ENCODE measurements at regions not wholly inside any gene's neighbourhood (a gene's known extent, or its start where the extent isn't known, plus 50 kb on each side); places are given as distances from the start of the nearest gene placed in this dataset.

GRCh38 chr2:78082555-78082954, 560.4 kb upstream of the LRRTM4 start:
- ATAC-seq, result no peak
- TF ChIP-seq TOX (CRISPR knock-in tag; IDR thresholded peaks at IDR 0.05; ENCODE audit: borderline replicate concordance) (no peak), ZC3H10 (CRISPR knock-in tag; IDR thresholded peaks at IDR 0.05) (no peak), PPARA (CRISPR knock-in tag; IDR thresholded peaks at IDR 0.05; ENCODE audit: borderline replicate concordance) (no peak), ZFP30 (CRISPR knock-in tag; IDR thresholded peaks at IDR 0.05) (no peak), TCF4 (CRISPR knock-in tag; IDR thresholded peaks at IDR 0.05; ENCODE audit: borderline replicate concordance) (no peak), BACH2 (CRISPR knock-in tag; IDR thresholded peaks at IDR 0.05; ENCODE audit: borderline replicate concordance) (no peak), PATZ1 (CRISPR knock-in tag; IDR thresholded peaks at IDR 0.05; ENCODE audit: borderline replicate concordance) (no peak), ZNF8 (CRISPR knock-in tag; IDR thresholded peaks at IDR 0.05) (no peak), OSR1 (CRISPR knock-in tag; IDR thresholded peaks at IDR 0.05) (no peak), ZFP3 (CRISPR knock-in tag; IDR thresholded peaks at IDR 0.05) (no peak), GLIS3 (CRISPR knock-in tag; IDR thresholded peaks at IDR 0.05) (no peak), ESRRG (CRISPR knock-in tag; IDR thresholded peaks at IDR 0.05) (no peak)
- TF ChIP-seq, protein P1, sequence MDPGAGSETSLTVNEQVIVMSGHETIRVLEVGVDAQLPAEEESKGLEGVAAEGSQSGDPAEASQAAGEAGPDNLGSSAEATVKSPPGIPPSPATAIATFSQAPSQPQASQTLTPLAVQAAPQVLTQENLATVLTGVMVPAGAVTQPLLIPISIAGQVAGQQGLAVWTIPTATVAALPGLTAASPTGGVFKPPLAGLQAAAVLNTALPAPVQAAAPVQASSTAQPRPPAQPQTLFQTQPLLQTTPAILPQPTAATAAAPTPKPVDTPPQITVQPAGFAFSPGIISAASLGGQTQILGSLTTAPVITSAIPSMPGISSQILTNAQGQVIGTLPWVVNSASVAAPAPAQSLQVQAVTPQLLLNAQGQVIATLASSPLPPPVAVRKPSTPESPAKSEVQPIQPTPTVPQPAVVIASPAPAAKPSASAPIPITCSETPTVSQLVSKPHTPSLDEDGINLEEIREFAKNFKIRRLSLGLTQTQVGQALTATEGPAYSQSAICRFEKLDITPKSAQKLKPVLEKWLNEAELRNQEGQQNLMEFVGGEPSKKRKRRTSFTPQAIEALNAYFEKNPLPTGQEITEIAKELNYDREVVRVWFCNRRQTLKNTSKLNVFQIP (CRISPR knock-in tag; IDR thresholded peaks at IDR 0.05; ENCODE audit: borderline replicate concordance, low read depth), result no peak
- TF ChIP-seq, protein P2, sequence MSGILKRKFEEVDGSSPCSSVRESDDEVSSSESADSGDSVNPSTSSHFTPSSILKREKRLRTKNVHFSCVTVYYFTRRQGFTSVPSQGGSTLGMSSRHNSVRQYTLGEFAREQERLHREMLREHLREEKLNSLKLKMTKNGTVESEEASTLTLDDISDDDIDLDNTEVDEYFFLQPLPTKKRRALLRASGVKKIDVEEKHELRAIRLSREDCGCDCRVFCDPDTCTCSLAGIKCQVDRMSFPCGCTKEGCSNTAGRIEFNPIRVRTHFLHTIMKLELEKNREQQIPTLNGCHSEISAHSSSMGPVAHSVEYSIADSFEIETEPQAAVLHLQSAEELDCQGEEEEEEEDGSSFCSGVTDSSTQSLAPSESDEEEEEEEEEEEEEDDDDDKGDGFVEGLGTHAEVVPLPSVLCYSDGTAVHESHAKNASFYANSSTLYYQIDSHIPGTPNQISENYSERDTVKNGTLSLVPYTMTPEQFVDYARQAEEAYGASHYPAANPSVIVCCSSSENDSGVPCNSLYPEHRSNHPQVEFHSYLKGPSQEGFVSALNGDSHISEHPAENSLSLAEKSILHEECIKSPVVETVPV (CRISPR knock-in tag; IDR thresholded peaks at IDR 0.05), result no peak
- TF ChIP-seq, protein P3, sequence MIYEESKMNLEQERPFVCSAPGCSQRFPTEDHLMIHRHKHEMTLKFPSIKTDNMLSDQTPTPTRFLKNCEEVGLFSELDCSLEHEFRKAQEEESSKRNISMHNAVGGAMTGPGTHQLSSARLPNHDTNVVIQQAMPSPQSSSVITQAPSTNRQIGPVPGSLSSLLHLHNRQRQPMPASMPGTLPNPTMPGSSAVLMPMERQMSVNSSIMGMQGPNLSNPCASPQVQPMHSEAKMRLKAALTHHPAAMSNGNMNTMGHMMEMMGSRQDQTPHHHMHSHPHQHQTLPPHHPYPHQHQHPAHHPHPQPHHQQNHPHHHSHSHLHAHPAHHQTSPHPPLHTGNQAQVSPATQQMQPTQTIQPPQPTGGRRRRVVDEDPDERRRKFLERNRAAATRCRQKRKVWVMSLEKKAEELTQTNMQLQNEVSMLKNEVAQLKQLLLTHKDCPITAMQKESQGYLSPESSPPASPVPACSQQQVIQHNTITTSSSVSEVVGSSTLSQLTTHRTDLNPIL (CRISPR knock-in tag; IDR thresholded peaks at IDR 0.05; ENCODE audit: low read depth), result no peak
- TF ChIP-seq, protein P4, sequence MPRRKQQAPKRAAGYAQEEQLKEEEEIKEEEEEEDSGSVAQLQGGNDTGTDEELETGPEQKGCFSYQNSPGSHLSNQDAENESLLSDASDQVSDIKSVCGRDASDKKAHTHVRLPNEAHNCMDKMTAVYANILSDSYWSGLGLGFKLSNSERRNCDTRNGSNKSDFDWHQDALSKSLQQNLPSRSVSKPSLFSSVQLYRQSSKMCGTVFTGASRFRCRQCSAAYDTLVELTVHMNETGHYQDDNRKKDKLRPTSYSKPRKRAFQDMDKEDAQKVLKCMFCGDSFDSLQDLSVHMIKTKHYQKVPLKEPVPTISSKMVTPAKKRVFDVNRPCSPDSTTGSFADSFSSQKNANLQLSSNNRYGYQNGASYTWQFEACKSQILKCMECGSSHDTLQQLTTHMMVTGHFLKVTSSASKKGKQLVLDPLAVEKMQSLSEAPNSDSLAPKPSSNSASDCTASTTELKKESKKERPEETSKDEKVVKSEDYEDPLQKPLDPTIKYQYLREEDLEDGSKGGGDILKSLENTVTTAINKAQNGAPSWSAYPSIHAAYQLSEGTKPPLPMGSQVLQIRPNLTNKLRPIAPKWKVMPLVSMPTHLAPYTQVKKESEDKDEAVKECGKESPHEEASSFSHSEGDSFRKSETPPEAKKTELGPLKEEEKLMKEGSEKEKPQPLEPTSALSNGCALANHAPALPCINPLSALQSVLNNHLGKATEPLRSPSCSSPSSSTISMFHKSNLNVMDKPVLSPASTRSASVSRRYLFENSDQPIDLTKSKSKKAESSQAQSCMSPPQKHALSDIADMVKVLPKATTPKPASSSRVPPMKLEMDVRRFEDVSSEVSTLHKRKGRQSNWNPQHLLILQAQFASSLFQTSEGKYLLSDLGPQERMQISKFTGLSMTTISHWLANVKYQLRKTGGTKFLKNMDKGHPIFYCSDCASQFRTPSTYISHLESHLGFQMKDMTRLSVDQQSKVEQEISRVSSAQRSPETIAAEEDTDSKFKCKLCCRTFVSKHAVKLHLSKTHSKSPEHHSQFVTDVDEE (CRISPR knock-in tag; IDR thresholded peaks at IDR 0.05), result no peak

GRCh38 chr2:78093436-78093835, 571.3 kb upstream of the LRRTM4 start:
- no peak for ATAC-seq
- TF ChIP-seq SNAI2 (CRISPR knock-in tag; IDR thresholded peaks at IDR 0.05) (no peak), TOX (CRISPR knock-in tag; IDR thresholded peaks at IDR 0.05; ENCODE audit: borderline replicate concordance) (no peak), ZFP30 (CRISPR knock-in tag; IDR thresholded peaks at IDR 0.05) (no peak), CSDC2 (CRISPR knock-in tag; IDR thresholded peaks at IDR 0.05) (no peak), PPARA (CRISPR knock-in tag; IDR thresholded peaks at IDR 0.05; ENCODE audit: borderline replicate concordance) (no peak), ZNF565 (CRISPR knock-in tag; conservative IDR thresholded peaks at IDR 0.05; ENCODE audit: low read depth) (no peak), OSR1 (CRISPR knock-in tag; IDR thresholded peaks at IDR 0.05) (no peak), ZNF70 (CRISPR knock-in tag; IDR thresholded peaks at IDR 0.05) (no peak), ZNF8 (CRISPR knock-in tag; IDR thresholded peaks at IDR 0.05) (no peak), ISL1 (CRISPR knock-in tag; IDR thresholded peaks at IDR 0.05) (no peak), ARNTL (CRISPR knock-in tag; IDR thresholded peaks at IDR 0.05; ENCODE audit: borderline replicate concordance, low read depth) (no peak), ESRRG (CRISPR knock-in tag; IDR thresholded peaks at IDR 0.05) (no peak), BACH2 (CRISPR knock-in tag; IDR thresholded peaks at IDR 0.05; ENCODE audit: borderline replicate concordance) (no peak), GLIS3 (CRISPR knock-in tag; IDR thresholded peaks at IDR 0.05) (no peak), RARB (CRISPR knock-in tag; IDR thresholded peaks at IDR 0.05) (no peak), ZFP3 (CRISPR knock-in tag; IDR thresholded peaks at IDR 0.05) (no peak), TCF4 (CRISPR knock-in tag; IDR thresholded peaks at IDR 0.05; ENCODE audit: borderline replicate concordance) (no peak), PATZ1 (CRISPR knock-in tag; IDR thresholded peaks at IDR 0.05; ENCODE audit: borderline replicate concordance) (no peak)
- TF ChIP-seq, protein P2 (CRISPR knock-in tag; IDR thresholded peaks at IDR 0.05), result no peak
- TF ChIP-seq, protein P1 (CRISPR knock-in tag; IDR thresholded peaks at IDR 0.05; ENCODE audit: borderline replicate concordance, low read depth), result no peak

All from SK-N-SH treated with all-trans-retinoic acid at 6 μM for 48 hours (cell line).